GM03348 (cell line): ENCODE measurements at regions not wholly inside any gene's neighbourhood (a gene's known extent, or its start where the extent isn't known, plus 50 kb on each side); places are given as distances from the start of the nearest gene placed in this dataset.
"Not testable (repeated sequence)": the region's sequence is repeated elsewhere in the genome, so short reads cannot be mapped to it uniquely, and the experiment has no call there.

Source experiments
- DNase-seq: peaks from one replicate; pipeline ENCODE4 v3.0.0; 2012; ENCODE audit warnings: low spot score

GRCh38 chr6:141394125-141394536 is 738.6 kb upstream of the GJE1 start:
- DNase-seq, result no peak

- no peak for DNase-seq
These were observed 739.2 kb upstream of the GJE1 start for GRCh38 chr6:141393405-141394124.

- DNase-seq, result not testable (repeated sequence)
These were observed 741.6 kb upstream of the GJE1 start for GRCh38 chr6:141391135-141391534.

DNA sequence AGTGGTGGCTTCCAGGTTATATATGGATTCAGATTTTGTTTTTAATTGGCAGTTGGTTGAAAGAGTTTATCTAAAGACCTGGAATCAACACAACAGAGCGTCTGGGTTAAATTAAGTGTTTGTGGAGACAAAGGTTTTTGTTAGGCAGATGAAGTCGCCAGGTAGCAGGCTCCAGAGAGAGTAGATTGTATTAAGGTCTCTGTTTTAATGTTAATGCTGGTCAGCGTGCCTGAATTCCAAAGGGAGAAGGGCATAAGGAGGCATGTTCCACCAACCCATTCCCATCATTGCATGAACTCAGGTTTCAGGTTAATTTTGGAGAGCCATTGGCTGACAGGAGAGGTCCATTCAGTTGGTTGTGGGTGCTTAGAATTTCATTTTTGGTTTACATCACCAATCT is 744.1 kb upstream of the GJE1 start:
- DNase-seq, result no peak

- DNase-seq, result no peak
These were observed 762.3 kb upstream of the GJE1 start for GRCh38 chr6:141370438-141370837.

GRCh38 chr6:141366796-141367195 is 765.9 kb upstream of the GJE1 start:
- not testable (repeated sequence) for DNase-seq

DNA sequence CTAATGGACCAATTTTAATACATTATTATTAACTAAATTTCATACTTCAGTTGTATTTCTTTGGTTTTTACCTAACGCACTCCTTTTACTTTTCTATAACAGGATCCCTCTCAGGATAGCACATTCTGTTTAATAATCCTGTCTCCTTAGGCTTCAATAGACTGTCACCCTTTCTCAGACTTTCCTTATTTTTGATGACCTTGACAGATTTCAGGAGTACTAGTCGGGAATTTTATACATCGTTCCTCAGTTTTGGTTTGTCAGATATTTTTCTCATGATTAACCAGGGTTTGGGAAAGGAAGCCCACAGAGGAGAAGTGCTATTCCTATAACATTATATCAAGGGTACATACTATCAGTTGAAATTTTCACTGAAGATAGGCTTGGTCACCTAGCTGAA is 768.0 kb upstream of the GJE1 start:
- DNase-seq, result no peak

DNA sequence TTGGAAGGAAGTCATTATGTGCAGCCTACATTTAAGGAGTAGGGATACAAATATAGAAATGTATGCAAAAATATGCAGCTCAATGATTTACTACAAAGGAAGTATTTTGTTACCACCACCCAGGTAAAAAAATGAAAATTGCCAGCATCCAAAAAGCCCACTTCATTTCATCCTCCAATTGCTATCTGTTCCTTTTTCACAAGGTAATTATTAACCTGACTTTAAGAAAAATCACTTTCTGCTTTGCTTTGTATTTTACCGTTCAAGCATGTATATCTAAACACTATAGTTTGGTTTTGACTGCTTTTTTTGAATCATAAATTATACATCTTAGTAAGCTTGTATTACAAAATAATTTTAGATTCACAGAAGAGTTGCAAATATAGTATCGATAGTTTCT is 768.5 kb upstream of the GJE1 start:
- no peak for DNase-seq

GRCh38 chr6:141361559-141361958 is 771.2 kb upstream of the GJE1 start:
- DNase-seq, result no peak

DNA sequence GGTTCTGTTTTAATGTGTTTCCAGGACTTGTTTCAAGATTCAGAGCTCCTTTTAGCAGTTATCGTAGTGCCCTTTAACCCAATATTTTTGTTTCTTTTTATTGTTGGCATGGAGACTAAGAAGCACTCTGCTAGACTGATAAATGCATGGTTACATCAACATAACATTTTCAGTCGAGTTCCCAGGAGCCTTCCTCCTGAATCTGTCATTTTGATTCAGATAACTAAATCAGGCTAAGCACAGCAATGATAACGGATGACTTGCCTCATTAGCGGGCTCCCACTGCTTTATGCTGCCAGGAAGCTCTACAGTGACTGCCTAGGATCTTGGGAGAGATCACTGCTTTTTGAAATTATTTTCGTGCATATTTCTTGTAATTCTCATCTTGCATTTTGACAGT is 772.8 kb upstream of the GJE1 start:
- no peak for DNase-seq

GRCh38 chr6:141354191-141354955 is 778.4 kb upstream of the GJE1 start:
- DNase-seq, result no peak

DNA sequence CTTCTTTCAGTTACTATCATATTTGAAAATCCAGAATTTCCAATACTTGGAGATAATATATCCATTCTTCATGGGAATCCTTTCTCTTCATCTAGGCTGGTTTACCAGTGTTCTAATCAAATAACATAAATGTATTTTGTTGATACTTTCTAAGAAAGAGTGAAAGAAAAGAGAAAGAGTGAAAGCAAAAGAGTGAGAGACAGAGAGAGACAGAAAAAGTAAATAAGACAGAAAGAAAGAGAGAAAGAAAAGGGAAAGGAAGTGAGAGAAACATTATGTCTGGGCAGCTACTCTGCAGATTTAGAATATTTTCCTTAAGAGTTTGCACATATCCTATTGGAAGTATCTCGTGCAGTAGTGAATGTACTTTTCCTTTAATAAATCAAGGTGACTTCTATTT is 781.0 kb upstream of the GJE1 start:
- no peak for DNase-seq

DNA sequence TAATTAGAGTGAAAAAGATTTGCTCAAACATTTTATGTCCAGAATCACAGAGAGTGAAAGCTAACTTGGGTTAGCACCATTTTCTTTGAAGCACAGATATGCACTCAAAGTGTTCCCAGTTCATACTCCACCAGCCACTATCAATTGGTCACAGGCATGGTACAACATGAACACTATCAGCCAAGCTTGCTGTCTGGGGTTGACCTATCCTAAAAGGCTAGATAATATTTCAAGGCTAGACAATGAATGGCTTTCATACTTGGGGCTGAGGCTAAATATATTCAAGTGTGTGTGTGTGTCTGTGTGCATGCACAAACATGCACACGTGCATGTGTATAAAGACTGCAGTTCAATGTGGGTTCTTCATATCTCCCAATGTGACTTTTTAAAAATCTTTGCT is 783.0 kb upstream of the GJE1 start:
- DNase-seq, result no peak

- DNase-seq, result no peak
These were observed 784.7 kb upstream of the GJE1 start for GRCh38 chr6:141347906-141348492.

DNA sequence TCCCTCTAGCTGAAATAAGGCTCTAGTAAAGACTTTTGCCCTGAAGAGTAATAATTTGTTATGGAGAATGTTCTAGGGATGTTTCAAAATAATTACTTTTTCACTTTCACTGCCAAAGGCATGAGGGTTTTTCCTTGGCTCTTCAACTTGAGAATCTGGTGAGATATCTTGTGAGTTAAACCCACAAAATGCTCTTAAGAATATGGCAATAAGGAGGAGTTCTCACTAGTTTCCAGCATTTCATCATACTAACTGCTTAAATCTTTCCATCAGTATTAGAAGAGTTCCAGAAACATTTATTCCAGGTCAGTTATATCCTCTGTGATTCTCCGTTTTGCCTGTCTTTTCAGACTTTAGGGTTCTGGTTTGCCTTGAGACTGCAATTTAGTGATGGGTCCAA is 785.6 kb upstream of the GJE1 start:
- peak; percentile 2 for DNase-seq

- DNase-seq, result no peak
These were observed 786.2 kb upstream of the GJE1 start for GRCh38 chr6:141346535-141346934.

- no peak for DNase-seq
These were observed 795.5 kb upstream of the GJE1 start for GRCh38 chr6:141337191-141337590.

- no peak for DNase-seq
These were observed 797.0 kb upstream of the GJE1 start for GRCh38 chr6:141335477-141336273.

DNA sequence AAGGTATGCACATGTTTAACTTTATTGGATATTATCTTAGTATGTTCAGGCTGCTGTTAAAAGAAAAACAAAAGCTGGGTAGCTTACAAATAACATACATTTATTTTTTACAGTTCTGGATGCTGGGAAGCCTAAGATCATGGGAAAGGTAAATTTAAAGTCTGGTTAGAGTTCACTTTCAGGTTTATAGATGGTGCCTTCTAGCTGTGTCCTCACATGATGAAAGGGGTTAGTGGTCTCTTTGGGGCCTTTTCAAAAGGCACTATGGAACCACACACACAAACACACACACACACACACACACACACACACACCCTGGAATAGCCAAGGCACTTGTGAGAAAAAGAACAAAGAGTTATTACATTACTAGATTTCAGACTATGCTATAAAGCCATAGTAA is 805.8 kb upstream of the GJE1 start:
- DNase-seq, result no peak

DNA sequence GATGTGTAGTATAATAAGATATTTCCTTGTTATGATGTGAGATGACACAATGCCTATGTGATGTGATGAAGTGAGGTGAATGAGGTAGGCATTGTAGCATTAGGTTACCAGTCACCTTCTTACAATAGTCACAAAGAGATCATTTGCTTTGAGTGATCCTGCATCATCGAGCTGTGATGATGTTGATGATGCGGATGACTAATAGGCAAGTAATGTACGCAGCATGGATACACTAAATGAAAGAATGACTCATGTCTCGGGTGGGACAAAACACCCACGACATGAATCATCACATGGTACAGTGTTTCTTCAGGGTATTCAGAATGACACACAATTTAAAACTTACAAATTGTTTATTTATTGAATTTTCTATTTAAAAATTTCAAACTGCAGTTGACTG is 806.3 kb upstream of the GJE1 start:
- peak; percentile 73 for DNase-seq

GRCh38 chr6:141321493-141322347 is 811.0 kb upstream of the GJE1 start:
- DNase-seq, result peak; percentile 5

DNA sequence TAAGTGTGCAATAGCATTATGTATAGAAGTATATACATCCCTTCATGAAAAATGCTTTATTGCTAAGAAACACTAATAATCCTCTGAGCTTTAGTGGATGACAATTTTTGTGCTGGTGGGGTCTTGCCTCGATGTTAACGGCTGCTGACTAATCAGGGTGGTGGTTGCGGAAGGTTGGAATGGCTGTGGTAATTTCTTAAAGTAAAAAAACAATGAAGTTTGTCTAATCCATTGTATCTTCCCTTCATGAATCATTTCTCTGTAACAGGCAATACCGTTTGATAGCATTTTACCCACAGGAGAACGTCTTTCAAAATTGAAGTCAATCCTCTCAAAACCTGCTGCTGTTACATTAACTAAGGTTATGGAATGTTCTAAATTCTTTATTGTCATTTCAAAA is 816.5 kb upstream of the GJE1 start:
- no peak for DNase-seq
